H1 (cell line): ENCODE measurements at regions not wholly inside any gene's neighbourhood (a gene's known extent, or its start where the extent isn't known, plus 50 kb on each side); places are given as distances from the start of the nearest gene placed in this dataset.

ENCODE experiments used
- CTCF ChIA-PET: fragments of 300-600 bp; sonication (Branson Sonifier 250); formaldehyde crosslinking; loops from one replicate; lab custom pipeline; 2021; ENCODE audit not compliant: partially characterized antibody; lab: Charles Lee
- POLR2A ChIA-PET: fragments of 300-600 bp; sonication (Branson Sonifier 250); formaldehyde crosslinking; loops from one replicate; lab custom pipeline; 2021; ENCODE audit warnings: inconsistent platforms; ENCODE audit not compliant: partially characterized antibody; lab: Charles Lee
- DNase-seq, 2 experiments: peaks; one replicate each; pipeline versions ENCODE4 v3.0.0 to v3.0.0-alpha.2; 2010 to 2022; ENCODE audit warnings: low spot score in 2 of 2, low read depth in 1 of 2, mixed read lengths in 1 of 2
- FAIRE-seq: peaks from 2 replicates; lab custom pipeline; 2011; peaks lifted over from hg19 to GRCh38; lab: Jason Lieb, UNC
- H2AFZ ChIP-seq: 2 replicates; pipeline ENCODE4 v1.8.1; 2012; ENCODE audit warnings: low read length, inconsistent platforms
- H2AK5ac ChIP-seq: 2 replicates; pipeline ENCODE4 v1.6.1; 2013; ENCODE audit warnings: low read depth, low read length
- H2BK120ac ChIP-seq: replicated peaks from 2 replicates; pipeline ENCODE3; 2013; ENCODE audit warnings: low read depth, low read length, inconsistent platforms
- H2BK12ac ChIP-seq: 2 replicates; pipeline ENCODE4 v1.6.1; 2013; ENCODE audit warnings: low read depth, low read length
- H2BK15ac ChIP-seq: 2 replicates; pipeline ENCODE4 v1.6.1; 2013; ENCODE audit warnings: low read length
- H2BK20ac ChIP-seq: 2 replicates; pipeline ENCODE4 v1.6.1; 2013; ENCODE audit warnings: low read length
- H2BK5ac ChIP-seq: 2 replicates; pipeline ENCODE4 v1.6.1; 2013; ENCODE audit warnings: low read depth, low read length
- H3K14ac ChIP-seq: 2 replicates; pipeline ENCODE4 v1.6.1; 2013; ENCODE audit warnings: inconsistent platforms; ENCODE audit not compliant: insufficient read length
- H3K18ac ChIP-seq: 2 replicates; pipeline ENCODE4 v1.6.1; 2013; ENCODE audit warnings: low read length; ENCODE audit errors: extremely low read depth
- H3K23ac ChIP-seq: 2 replicates; pipeline ENCODE4 v1.6.1; 2013; ENCODE audit warnings: inconsistent platforms; ENCODE audit not compliant: insufficient read length
- H3K23me2 ChIP-seq: 2 replicates; pipeline ENCODE4 v1.6.1; 2013; ENCODE audit warnings: low read depth, low read length
- H3K27ac ChIP-seq: 2 replicates; pipeline ENCODE4 v1.6.1; 2011; ENCODE audit warnings: low read depth, low read length, inconsistent platforms
- H3K27me3 ChIP-seq, 4 experiments: replicated peaks in 1 of 4; 1 replicate in 1 of 4; 2 replicates in 3 of 4; pipeline versions ENCODE4 v1.6.1 to v1.8.1; 2011 to 2013; ENCODE audit warnings: low read length in 3 of 4, mild to moderate bottlenecking in 3 of 4, inconsistent platforms in 2 of 4, mixed read lengths in 2 of 4, moderate library complexity in 1 of 4; ENCODE audit not compliant: control insufficient read depth in 3 of 4, insufficient read depth in 3 of 4; ENCODE audit errors: extremely low read depth in 1 of 4
- H3K36me3 ChIP-seq, 4 experiments: 2 replicates each; pipeline versions ENCODE4 v1.6.1 to v1.8.1; 2011 to 2013; ENCODE audit warnings: mild to moderate bottlenecking in 4 of 4, low read length in 3 of 4, moderate library complexity in 2 of 4, control low read depth in 1 of 4, inconsistent platforms in 1 of 4; ENCODE audit not compliant: insufficient read depth in 4 of 4, control insufficient read depth in 2 of 4
- H3K4ac ChIP-seq: replicated peaks from 2 replicates; pipeline ENCODE3; 2013; ENCODE audit warnings: low read length, low read depth, mixed read lengths, inconsistent platforms; ENCODE audit not compliant: insufficient read length
- H3K4me1 ChIP-seq, 4 experiments: replicated peaks in 1 of 4; 1 replicate in 1 of 4; 2 replicates in 3 of 4; pipeline versions ENCODE4 v1.6.1 to v1.8.1; 2011 to 2013; ENCODE audit warnings: low read length in 3 of 4, inconsistent platforms in 2 of 4, mixed read lengths in 1 of 4; ENCODE audit not compliant: insufficient read depth in 4 of 4, control insufficient read depth in 3 of 4
- H3K4me2 ChIP-seq, 2 experiments: 2 replicates each; pipeline versions ENCODE4 v1.6.1 to v1.8.1; 2011 to 2013; ENCODE audit warnings: low read depth in 2 of 2, low read length in 2 of 2, control low read depth in 1 of 2, inconsistent platforms in 1 of 2, mild to moderate bottlenecking in 1 of 2; ENCODE audit not compliant: insufficient read depth in 1 of 2
- H3K4me3 ChIP-seq, 4 experiments: fragments of 200-600, 300-600 bp in 1 of 4; sonication (generic), shearing (Covaris generic), sonication (Bioruptor Twin) in 1 of 4; 2 replicates each; pipeline versions ENCODE4 v1.5.1 to v1.8.1; 2011 to 2016; ENCODE audit warnings: low read length in 4 of 4, low read depth in 3 of 4, control low read depth in 2 of 4, inconsistent platforms in 2 of 4, mild to moderate bottlenecking in 2 of 4, mixed read lengths in 1 of 4, moderate library complexity in 1 of 4; ENCODE audit not compliant: insufficient read depth in 2 of 4; ENCODE audit errors: extremely low read depth in 1 of 4
- H3K56ac ChIP-seq: replicated peaks from 2 replicates; pipeline ENCODE3; 2013; ENCODE audit warnings: low read depth, mild to moderate bottlenecking, mixed read lengths, low read length, inconsistent platforms; ENCODE audit not compliant: insufficient read length
- H3K79me1 ChIP-seq: 2 replicates; pipeline ENCODE4 v1.6.1; 2013; ENCODE audit warnings: low read depth, low read length, control low read depth
- H3K79me2 ChIP-seq, 2 experiments: 2 replicates each; pipeline versions ENCODE4 v1.6.1 to v1.8.1; 2012 to 2013; ENCODE audit warnings: low read length in 2 of 2, mild to moderate bottlenecking in 2 of 2, inconsistent platforms in 1 of 2; ENCODE audit not compliant: insufficient read depth in 2 of 2, control insufficient read depth in 1 of 2
- H3K9ac ChIP-seq, 4 experiments: replicated peaks in 1 of 4; 1 replicate in 1 of 4; 2 replicates in 3 of 4; pipeline versions ENCODE4 v1.6.1 to v1.8.1; 2011 to 2013; ENCODE audit warnings: low read depth in 3 of 4, low read length in 3 of 4, control low read depth in 2 of 4, mild to moderate bottlenecking in 2 of 4, moderate library complexity in 2 of 4, inconsistent platforms in 1 of 4; ENCODE audit errors: extremely low read depth in 1 of 4
- H3K9me3 ChIP-seq, 2 experiments: 2 replicates each; pipeline versions ENCODE4 v1.6.1 to v1.8.1; 2012 to 2013; ENCODE audit warnings: mild to moderate bottlenecking in 2 of 2, moderate library complexity in 2 of 2, control low read depth in 1 of 2, inconsistent platforms in 1 of 2, low read depth in 1 of 2, low read length in 1 of 2, mixed read lengths in 1 of 2; ENCODE audit not compliant: insufficient read depth in 2 of 2
- H4K20me1 ChIP-seq, 2 experiments: replicated peaks in 1 of 2; 2 replicates each; pipeline versions ENCODE3 to v1.8.1; 2011 to 2013; ENCODE audit warnings: inconsistent platforms in 2 of 2, low read length in 2 of 2, mild to moderate bottlenecking in 1 of 2; ENCODE audit not compliant: insufficient read depth in 2 of 2, control insufficient read depth in 1 of 2
- H4K5ac ChIP-seq: 2 replicates; pipeline ENCODE4 v1.6.1; 2013; ENCODE audit warnings: low read length, low read depth, mixed read lengths, inconsistent platforms; ENCODE audit not compliant: insufficient read length
- H4K8ac ChIP-seq: 2 replicates; pipeline ENCODE4 v1.8.0; 2013; ENCODE audit warnings: mild to moderate bottlenecking, moderate library complexity, low read length, inconsistent platforms; ENCODE audit not compliant: insufficient read depth; ENCODE audit errors: extremely low read depth
- H4K91ac ChIP-seq: replicated peaks from 2 replicates; pipeline ENCODE3; 2013; ENCODE audit warnings: low read length, mixed read lengths, inconsistent platforms; ENCODE audit not compliant: insufficient read length
- ATF3 ChIP-seq: IDR thresholded peaks from 2 replicates; pipeline ENCODE4 v1.6.1; 2011; ENCODE audit warnings: low read depth, mild to moderate bottlenecking, low read length; ENCODE audit not compliant: insufficient read depth
- CBX5 ChIP-seq: fragments of 300-800, 300-1000 bp; sonication (generic); IDR thresholded peaks from 2 replicates; pipeline ENCODE4 v1.7.1; 2016; ENCODE audit warnings: antibody characterized with exemption, low read length, low read depth
- CEBPB ChIP-seq: IDR thresholded peaks from 2 replicates; pipeline ENCODE4 v1.6.1; 2012; ENCODE audit warnings: low read depth, low read length
- EP300 ChIP-seq, 2 experiments: IDR thresholded peaks; 1 replicate in 1 of 2; 2 replicates in 1 of 2; pipeline ENCODE4 v1.6.1; 2011 to 2012; ENCODE audit warnings: low read depth in 2 of 2, low read length in 2 of 2, mild to moderate bottlenecking in 2 of 2, borderline replicate concordance in 1 of 2, inconsistent platforms in 1 of 2, moderate library complexity in 1 of 2
- HDAC6 ChIP-seq: IDR thresholded peaks from one replicate; pipeline ENCODE4 v1.7.1; 2012; ENCODE audit warnings: low read depth, mild to moderate bottlenecking, inconsistent platforms, low read length, moderate library complexity
- JUND ChIP-seq: IDR thresholded peaks from 2 replicates; pipeline ENCODE4 v1.6.1; 2011; ENCODE audit warnings: mild to moderate bottlenecking, improper control_type of control experiment, low read length
- NANOG ChIP-seq: IDR thresholded peaks from 2 replicates; pipeline ENCODE4 v1.6.1; 2011; ENCODE audit warnings: low read length, low read depth, mild to moderate bottlenecking, inconsistent platforms; ENCODE audit not compliant: insufficient read depth, poor library complexity, severe bottlenecking
- POLR2AphosphoS5 ChIP-seq: IDR thresholded peaks from 2 replicates; pipeline ENCODE4 v1.6.1; 2011; ENCODE audit warnings: low read depth, low read length
- RXRA ChIP-seq: IDR thresholded peaks from 2 replicates; pipeline ENCODE4 v1.6.1; 2011; ENCODE audit warnings: low read depth, mild to moderate bottlenecking, low read length, moderate library complexity; ENCODE audit not compliant: insufficient read depth
- SP4 ChIP-seq: IDR thresholded peaks from 2 replicates; pipeline ENCODE4 v1.6.1; 2012; ENCODE audit warnings: low read length, inconsistent platforms
- TBP ChIP-seq: IDR thresholded peaks from 2 replicates; pipeline ENCODE4 v1.6.1; 2011; ENCODE audit warnings: low read depth, low read length, improper control_type of control experiment
- YY1 ChIP-seq: IDR thresholded peaks from 2 replicates; pipeline ENCODE4 v1.6.1; 2011; ENCODE audit warnings: low read depth, mild to moderate bottlenecking, low read length
- WGBS, 2 experiments: shearing (Covaris generic) in 1 of 2; methylation state at CpG; one replicate each; pipeline versions ENCODE4 v1.1.6 to v1.1.7; 2013 to 2015; ENCODE audit warnings: low lambda C conversion rate in 2 of 2, mixed read lengths in 2 of 2, inconsistent platforms in 1 of 2, low coverage in 1 of 2, missing lambda C conversion rate in 1 of 2; ENCODE audit not compliant: insufficient replicate concordance in 2 of 2, insufficient coverage in 1 of 2, insufficient read length in 1 of 2; ENCODE audit errors: extremely low coverage in 1 of 2, missing lambda C conversion rate in 1 of 2; 5-methylcytosine and 5-hydroxymethylcytosine counted together

DNA sequence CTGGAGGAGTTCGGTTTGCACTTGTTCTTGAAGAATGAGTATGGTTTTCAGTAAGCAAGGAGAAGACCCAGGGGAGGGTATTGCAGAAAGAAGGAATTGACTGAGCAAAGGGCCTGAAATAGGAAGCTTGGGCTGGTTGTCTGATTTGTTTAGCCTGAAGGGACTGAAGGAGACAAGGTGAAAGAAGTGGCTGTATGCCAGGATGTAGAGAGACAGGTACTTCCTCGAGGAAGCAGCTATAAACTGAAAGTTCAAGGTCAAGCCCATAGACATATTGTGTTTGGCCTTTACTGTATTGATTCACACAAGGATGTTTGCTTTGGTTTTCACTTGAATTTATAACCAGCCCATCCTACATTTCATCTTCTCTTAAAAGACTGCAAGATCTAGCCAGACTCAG, 183.1 kb downstream of the PALM2AKAP2 start:
- Histone ChIP-seq H3K4me1 (no peaks in the 10 kb centered on the region), H3K79me2 (no peaks in the 10 kb centered on the region), H4K91ac (no peak overlapping the region), H2BK120ac (no peak overlapping the region), H3K18ac (no peak overlapping the region), H4K20me1 (no peaks in the 10 kb centered on the region), H3K9me3 (no peaks in the 10 kb centered on the region), H3K36me3 (no peaks in the 10 kb centered on the region), H2BK15ac (no peak overlapping the region), H3K4me2 (no peak overlapping the region), H3K23me2 (no peaks in the 10 kb centered on the region), H3K23ac (no peak overlapping the region), H2BK20ac (no peak overlapping the region), H3K4ac (no peak overlapping the region), H4K8ac (no peak overlapping the region), H4K5ac (no peak overlapping the region), H2AK5ac (no peak overlapping the region), H2BK5ac (no peak overlapping the region), H3K4me3 (no peak overlapping the region), H3K9ac (no peak overlapping the region), H3K14ac (no peak overlapping the region), H3K79me1 (no peaks in the 10 kb centered on the region), H2AFZ (no peak overlapping the region), H3K56ac (no peak overlapping the region), H2BK12ac (no peak overlapping the region), H3K27me3 (no peaks in the 10 kb centered on the region), H3K27ac (no peak overlapping the region)
- WGBS, 2 experiments: 82% methylated on average over 2 of the region's 2 CpGs; no CpG with 5 or more reads in 1 of the 2 experiments
- POLR2A ChIA-PET: no interaction called here
- FAIRE-seq (no peak), DNase-seq (no peak)
- no peak for TF ChIP-seq CEBPB
- no peak for TF ChIP-seq SP4
- no peak for TF ChIP-seq TBP
- TF ChIP-seq RXRA: no peak
- TF ChIP-seq CBX5: no peak
- TF ChIP-seq JUND: no peak
- TF ChIP-seq HDAC6: no peak
- no peak for TF ChIP-seq EP300 (IDR thresholded peaks at IDR 0.05; ENCODE audit: borderline replicate concordance in 1 of 2, low read depth in 2 of 2, low read length in 2 of 2)
- TF ChIP-seq ATF3: no peak
- TF ChIP-seq YY1: no peak
- TF ChIP-seq POLR2AphosphoS5: no peak
- TF ChIP-seq NANOG: no peak
- CTCF ChIA-PET: interaction anchor here (1.1 to 2.7 kb wide), 4 partner anchors 10 to 512 kb away, joined by 3 to 12 read pairs (median 4); no protein-coding TSS in a partner anchor
